Left ventricle myocardium inferior (tissue), 1 donor: ENCODE measurements at regions not wholly inside any gene's neighbourhood (a gene's known extent, or its start where the extent isn't known, plus 50 kb on each side); places are given as distances from the start of the nearest gene placed in this dataset.

Experiments
- DNase-seq: peaks from one replicate; pipeline ENCODE4 v3.0.0-alpha.2; 2020
- H3K27ac ChIP-seq: fragments of 200-600 bp; replicated peaks from 2 replicates; pipeline ENCODE4 v1.8.0; 2021
- H3K27me3 ChIP-seq: fragments of 200-600 bp; 2 replicates; pipeline ENCODE4 v1.8.0; 2021; ENCODE audit warnings: low read depth
- H3K36me3 ChIP-seq: fragments of 200-600 bp; 2 replicates; pipeline ENCODE4 v1.8.0; 2021
- H3K4me1 ChIP-seq: fragments of 200-600 bp; 2 replicates; pipeline ENCODE4 v1.8.0; 2021
- H3K4me3 ChIP-seq: fragments of 200-600 bp; 2 replicates; pipeline ENCODE4 v1.8.0; 2021; ENCODE audit warnings: mild to moderate bottlenecking, moderate library complexity
- H3K9me3 ChIP-seq: fragments of 200-600 bp; replicated peaks from 2 replicates; pipeline ENCODE4 v1.8.0; 2021
- intact Hi-C: fragments of 100-400 bp; cut with micrococcal nuclease; formaldehyde crosslinking; loops from one replicate; pipeline ENCODE4 v1.11.0; 2022
- TF ChIP-seq, protein P1 (sequence below): fragments of 200-600 bp; IDR thresholded peaks from 2 replicates; pipeline ENCODE4 v1.8.0; 2021; ENCODE audit warnings: antibody characterized with exemption, mild to moderate bottlenecking, borderline replicate concordance
- donor health status: DM: no; HTN: yes; CAD: no; lungs with severe emphysema.

DNA sequence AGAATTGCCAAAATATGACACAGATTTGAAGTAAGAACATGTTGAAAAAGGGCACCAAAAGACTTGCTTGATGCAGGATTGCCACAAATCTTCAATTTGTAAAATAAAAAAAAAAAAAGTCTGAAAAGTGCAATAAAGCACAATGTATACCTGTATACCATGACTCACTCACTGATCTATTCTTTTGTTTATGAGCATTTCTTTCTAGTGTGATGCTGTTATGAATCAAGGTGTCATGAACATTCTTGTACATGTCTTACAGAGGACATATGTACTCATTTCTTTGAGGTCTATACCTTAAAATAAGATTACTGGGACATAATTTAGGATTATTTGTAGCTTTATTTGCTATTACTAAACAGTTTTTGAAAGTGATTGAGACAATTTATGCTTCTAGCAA, 464.9 kb upstream of the RBMS3 start:
- no peak overlapping the region for H3K27ac ChIP-seq
- no peak overlapping the region for H3K4me3 ChIP-seq
- no peaks in the 10 kb centered on the region for H3K4me1 ChIP-seq
- H3K27me3 ChIP-seq, result no peaks in the 10 kb centered on the region
- TF ChIP-seq, protein P1, sequence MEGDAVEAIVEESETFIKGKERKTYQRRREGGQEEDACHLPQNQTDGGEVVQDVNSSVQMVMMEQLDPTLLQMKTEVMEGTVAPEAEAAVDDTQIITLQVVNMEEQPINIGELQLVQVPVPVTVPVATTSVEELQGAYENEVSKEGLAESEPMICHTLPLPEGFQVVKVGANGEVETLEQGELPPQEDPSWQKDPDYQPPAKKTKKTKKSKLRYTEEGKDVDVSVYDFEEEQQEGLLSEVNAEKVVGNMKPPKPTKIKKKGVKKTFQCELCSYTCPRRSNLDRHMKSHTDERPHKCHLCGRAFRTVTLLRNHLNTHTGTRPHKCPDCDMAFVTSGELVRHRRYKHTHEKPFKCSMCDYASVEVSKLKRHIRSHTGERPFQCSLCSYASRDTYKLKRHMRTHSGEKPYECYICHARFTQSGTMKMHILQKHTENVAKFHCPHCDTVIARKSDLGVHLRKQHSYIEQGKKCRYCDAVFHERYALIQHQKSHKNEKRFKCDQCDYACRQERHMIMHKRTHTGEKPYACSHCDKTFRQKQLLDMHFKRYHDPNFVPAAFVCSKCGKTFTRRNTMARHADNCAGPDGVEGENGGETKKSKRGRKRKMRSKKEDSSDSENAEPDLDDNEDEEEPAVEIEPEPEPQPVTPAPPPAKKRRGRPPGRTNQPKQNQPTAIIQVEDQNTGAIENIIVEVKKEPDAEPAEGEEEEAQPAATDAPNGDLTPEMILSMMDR, result no peak
- no peak for DNase-seq
- peaks cover 5% of the 10 kb centered on the region for H3K9me3 ChIP-seq
- no peaks in the 10 kb centered on the region for H3K36me3 ChIP-seq
- intact Hi-C loops, result no loop called here

DNA sequence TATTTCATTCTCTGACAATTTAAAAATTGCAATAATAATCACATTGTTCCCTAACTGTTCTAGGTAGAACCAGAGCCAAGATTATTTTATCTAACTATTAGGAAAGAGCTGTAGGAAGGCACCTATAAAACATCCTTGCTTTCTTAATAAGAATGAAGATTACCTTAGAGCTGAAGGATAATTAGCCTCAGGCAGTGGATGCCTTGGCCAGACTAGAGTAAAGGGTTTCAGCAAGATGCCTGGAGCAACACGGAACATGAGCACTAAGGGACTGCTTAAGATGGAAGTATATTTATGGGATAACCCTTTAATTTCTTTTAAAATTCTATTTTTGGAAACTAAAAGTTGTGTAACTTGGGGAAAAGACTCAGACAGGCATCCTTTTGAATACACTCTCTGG, 456.6 kb upstream of the RBMS3 start:
- intact Hi-C loops, result no loop called here

DNA sequence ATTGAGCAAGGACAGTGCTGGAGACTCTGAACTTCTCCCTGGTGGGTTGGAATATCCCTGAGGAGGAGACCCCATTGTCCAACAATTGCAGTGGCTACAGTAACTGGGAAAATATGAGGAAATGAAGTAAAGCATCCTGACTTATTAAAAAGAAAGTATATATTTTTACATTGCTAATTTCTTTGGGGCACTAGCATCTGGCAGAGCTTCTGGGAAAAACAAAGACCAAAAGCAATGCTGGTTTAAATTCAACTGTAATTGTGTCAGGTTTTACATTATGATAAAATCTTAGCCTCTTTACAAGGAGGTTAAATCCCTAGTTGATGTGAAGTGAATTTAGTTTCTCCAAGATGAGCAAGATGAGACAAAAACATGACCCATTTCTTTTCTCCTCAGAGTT, 454.0 kb upstream of the RBMS3 start:
- DNase-seq, result no peak
- H3K4me3 ChIP-seq, result no peak overlapping the region
- H3K4me1 ChIP-seq, result no peaks in the 10 kb centered on the region
- no peak overlapping the region for H3K27ac ChIP-seq
- H3K36me3 ChIP-seq, result no peaks in the 10 kb centered on the region
- intact Hi-C loops, result no loop called here
- H3K27me3 ChIP-seq, result no peaks in the 10 kb centered on the region
- peaks cover 14% of the 10 kb centered on the region for H3K9me3 ChIP-seq
- TF ChIP-seq, protein P1, result no peak

More for the DNA sequence above, 456.6 kb upstream of the RBMS3 start:
- no peak overlapping the region for H3K4me3 ChIP-seq
- DNase-seq, result no peak
- TF ChIP-seq, protein P1, result no peak
- no peaks in the 10 kb centered on the region for H3K9me3 ChIP-seq
- H3K4me1 ChIP-seq, result no peaks in the 10 kb centered on the region
- H3K36me3 ChIP-seq, result no peaks in the 10 kb centered on the region
- H3K27ac ChIP-seq, result no peak overlapping the region
- H3K27me3 ChIP-seq, result no peaks in the 10 kb centered on the region

DNA sequence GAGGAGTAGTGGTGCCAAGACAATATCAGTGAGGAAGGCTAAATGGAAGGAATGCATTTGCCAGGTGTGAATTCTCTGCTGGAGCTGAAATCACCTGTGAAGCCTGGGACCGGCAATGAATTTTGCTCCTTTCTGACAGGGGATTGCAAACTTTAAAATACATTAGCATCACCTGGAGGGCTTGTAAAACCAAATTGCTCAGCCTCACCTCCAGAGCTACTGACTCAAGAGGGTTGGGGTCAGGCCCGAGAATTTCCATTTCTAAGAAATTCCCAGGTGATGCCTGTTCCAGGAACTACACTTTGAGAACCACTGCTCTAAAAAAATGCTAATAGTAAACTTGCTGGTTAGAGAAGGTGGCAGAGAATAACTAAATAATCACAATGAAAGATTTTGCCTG, 445.6 kb upstream of the RBMS3 start:
- H3K27ac ChIP-seq, result no peak overlapping the region
- no peak overlapping the region for H3K4me3 ChIP-seq
- peaks cover 15% of the 10 kb centered on the region for H3K27me3 ChIP-seq
- H3K9me3 ChIP-seq, result peaks cover 17% of the 10 kb centered on the region
- DNase-seq, result no peak
- H3K4me1 ChIP-seq, result no peaks in the 10 kb centered on the region
- TF ChIP-seq, protein P1, result no peak
- intact Hi-C loops, result no loop called here
- no peaks in the 10 kb centered on the region for H3K36me3 ChIP-seq

DNA sequence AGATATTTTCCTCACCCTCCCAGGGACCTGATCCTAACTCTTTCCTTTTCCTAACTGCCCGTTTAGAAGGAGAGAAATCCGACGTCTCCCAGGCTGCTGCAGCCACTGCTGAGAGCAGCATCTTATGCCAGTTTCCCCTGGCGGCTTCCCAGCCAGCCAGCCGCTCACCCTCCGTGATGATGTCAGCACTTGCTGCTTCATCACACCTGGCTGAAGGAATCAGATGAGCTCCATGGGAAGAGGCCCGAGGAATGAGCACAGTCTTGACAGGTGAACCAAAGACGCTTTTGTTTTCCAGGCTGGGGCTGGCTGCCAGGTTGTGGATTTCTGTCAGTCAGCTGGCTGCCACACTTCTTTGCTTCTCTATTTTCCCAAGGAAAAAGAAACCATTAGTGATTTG, 445.1 kb upstream of the RBMS3 start:
- H3K36me3 ChIP-seq, result no peaks in the 10 kb centered on the region
- peaks cover 15% of the 10 kb centered on the region for H3K27me3 ChIP-seq
- TF ChIP-seq, protein P1, result no peak
- H3K27ac ChIP-seq, result no peak overlapping the region
- no peak overlapping the region for H3K4me3 ChIP-seq
- peaks cover 14% of the 10 kb centered on the region for H3K9me3 ChIP-seq
- DNase-seq, result no peak
- H3K4me1 ChIP-seq, result no peaks in the 10 kb centered on the region
- intact Hi-C loops, result no loop called here

DNA sequence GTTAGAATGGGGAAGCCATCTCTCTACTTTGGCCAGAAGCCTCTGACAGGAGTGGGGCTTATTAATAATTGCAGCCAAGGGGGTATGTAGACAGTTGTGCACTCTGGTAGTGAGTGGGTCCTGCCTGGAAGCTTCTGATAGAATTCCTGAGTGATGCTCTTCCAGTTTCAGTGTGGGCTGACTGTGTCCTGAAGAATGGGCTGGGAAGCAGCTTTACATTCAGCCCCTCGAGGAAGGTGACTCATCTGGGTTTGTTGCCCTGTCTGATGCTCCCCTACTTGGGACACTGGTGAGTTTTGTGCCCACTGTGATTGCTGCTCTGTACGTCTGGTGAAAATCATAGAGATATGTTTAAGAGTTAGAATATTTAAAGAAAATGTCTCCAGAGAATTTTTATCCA, 444.7 kb upstream of the RBMS3 start:
- TF ChIP-seq, protein P1, result no peak
- no peak overlapping the region for H3K27ac ChIP-seq

More for the DNA sequence above, 444.7 kb upstream of the RBMS3 start:
- Histone ChIP-seq H3K9me3 (peaks cover 10% of the 10 kb centered on the region), H3K27me3 (peaks cover 15% of the 10 kb centered on the region), H3K4me3 (no peak overlapping the region), H3K36me3 (no peaks in the 10 kb centered on the region), H3K4me1 (no peaks in the 10 kb centered on the region)
- intact Hi-C loops, result no loop called here
- no peak for DNase-seq
